ENCODE measurements at regions not wholly inside any gene's neighbourhood (a gene's known extent, or its start where the extent isn't known, plus 50 kb on each side); places are given as distances from the start of the nearest gene placed in this dataset.

- Histone ChIP-seq H3K4me3 (replicated peaks in 1 of 3) (no peak overlapping the region), H3K36me3 (no peaks in the 10 kb centered on the region), H3K4me1 (peaks cover 19 to 22% of the 10 kb centered on the region in 2 donors), H3K9me3 (no peaks in the 10 kb centered on the region), H3K27ac (no peak overlapping the region), H3K27me3 (no peaks in the 10 kb centered on the region)
- DNase-seq: no peak
- WGBS, 2 donors: 92 to 94% methylated on average over 2 of the region's 2 CpGs
- no peak for TF ChIP-seq POLR2A (IDR thresholded peaks at IDR 0.05)
- TF ChIP-seq CTCF (IDR thresholded peaks at IDR 0.05): no peak
- intact Hi-C loops (cut with DNase I): no loop called here
Observed at GRCh38 chr5:109994135-109994534, 304.4 kb downstream of the MAN2A1 start.

GRCh38 chr5:109996246-109996645 lies 306.5 kb downstream of the MAN2A1 start:
- intact Hi-C loops (cut with DNase I): no loop called here
- no peaks in the 10 kb centered on the region for H3K27me3 ChIP-seq
- TF ChIP-seq CTCF (IDR thresholded peaks at IDR 0.05) (no peak), POLR2A (IDR thresholded peaks at IDR 0.05) (no peak)
- H3K36me3 ChIP-seq: no peaks in the 10 kb centered on the region
- H3K9me3 ChIP-seq: no peaks in the 10 kb centered on the region
- no peak for DNase-seq
- H3K4me1 ChIP-seq: peaks cover 30 to 32% of the 10 kb centered on the region in 2 donors
- 17 to 28% methylated on average over 2 of the region's 2 CpGs for WGBS, 2 donors
- H3K4me3 ChIP-seq (replicated peaks in 1 of 3): no peak overlapping the region
- H3K27ac ChIP-seq: peak overlapping the region in 1 of 3 donors; percentile 52

DNA sequence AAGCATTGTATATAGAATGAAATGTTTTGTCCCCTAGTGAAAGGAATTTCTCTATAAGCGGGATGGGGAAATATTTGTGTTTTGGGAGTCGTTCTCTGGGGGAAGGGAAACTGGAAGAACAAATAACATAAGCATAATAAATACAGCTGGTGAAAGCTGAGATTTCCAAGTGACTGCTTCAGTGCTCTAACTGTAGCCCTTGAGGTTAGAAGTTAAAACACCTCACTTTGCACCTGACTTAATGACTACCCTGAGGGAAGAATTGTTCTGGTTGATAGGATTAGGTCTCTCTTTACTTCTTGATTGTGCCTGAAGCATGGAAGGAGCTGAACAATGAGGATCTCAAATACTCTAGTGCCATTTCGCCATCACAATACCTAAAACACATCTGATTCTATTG lies 307.4 kb downstream of the MAN2A1 start:
- Histone ChIP-seq H3K9me3 (no peaks in the 10 kb centered on the region), H3K4me1 (peaks cover 30 to 32% of the 10 kb centered on the region in 2 donors), H3K36me3 (no peaks in the 10 kb centered on the region), H3K4me3 (replicated peaks in 1 of 3) (no peak overlapping the region), H3K27ac (peak overlapping the region; percentile 5 to 52 (median 32)), H3K27me3 (no peaks in the 10 kb centered on the region)
- intact Hi-C loops (cut with DNase I): no loop called here
- DNase-seq: no peak
- WGBS, 2 donors: 25 to 41% methylated on average over 3 of the region's 3 CpGs
- TF ChIP-seq CTCF (IDR thresholded peaks at IDR 0.05) (no peak), POLR2A (IDR thresholded peaks at IDR 0.05) (no peak)

GRCh38 chr5:109998208-109998607 lies 308.5 kb downstream of the MAN2A1 start:
- intact Hi-C loops (cut with DNase I): no loop called here
- no peak overlapping the region for H3K4me3 ChIP-seq (replicated peaks in 1 of 3)
- no peak for DNase-seq
- H3K27me3 ChIP-seq: no peaks in the 10 kb centered on the region
- H3K27ac ChIP-seq: no peak overlapping the region
- H3K4me1 ChIP-seq: peaks cover 30 to 32% of the 10 kb centered on the region in 2 donors
- TF ChIP-seq POLR2A (IDR thresholded peaks at IDR 0.05) (no peak), CTCF (IDR thresholded peaks at IDR 0.05) (no peak)
- H3K36me3 ChIP-seq: no peaks in the 10 kb centered on the region
- H3K9me3 ChIP-seq: no peaks in the 10 kb centered on the region

DNA sequence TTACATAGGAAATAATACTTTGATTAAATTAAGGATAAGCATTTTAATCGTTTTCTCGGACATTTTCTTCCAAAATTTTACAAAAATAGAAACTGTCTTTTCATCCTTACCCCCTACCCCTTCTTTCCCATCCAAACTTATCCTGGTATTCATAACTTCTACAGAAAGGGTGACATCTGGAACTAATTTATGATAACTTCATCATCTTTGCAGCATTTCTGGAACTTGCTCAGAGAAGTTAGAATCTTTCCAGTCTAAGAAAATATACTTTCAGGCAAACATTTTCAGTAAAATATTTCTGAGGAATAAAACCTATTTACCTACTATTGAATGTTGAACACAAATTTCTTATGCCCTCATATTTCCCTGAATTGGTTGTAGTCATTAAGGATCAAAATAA lies 309.0 kb downstream of the MAN2A1 start:
- no peak for DNase-seq
- Histone ChIP-seq H3K27ac (no peak overlapping the region), H3K9me3 (no peaks in the 10 kb centered on the region), H3K36me3 (no peaks in the 10 kb centered on the region), H3K4me3 (replicated peaks in 1 of 3) (no peak overlapping the region), H3K27me3 (no peaks in the 10 kb centered on the region), H3K4me1 (peaks cover 30 to 32% of the 10 kb centered on the region in 2 donors)
- intact Hi-C loops (cut with DNase I): no loop called here
- WGBS, 2 donors: 36 to 38% methylated on average over 2 of the region's 2 CpGs
- TF ChIP-seq POLR2A (IDR thresholded peaks at IDR 0.05) (no peak), CTCF (IDR thresholded peaks at IDR 0.05) (no peak)
